ENCODE measurements at regions not wholly inside any gene's neighbourhood (a gene's known extent, or its start where the extent isn't known, plus 50 kb on each side); places are given as distances from the start of the nearest gene placed in this dataset.

DNA sequence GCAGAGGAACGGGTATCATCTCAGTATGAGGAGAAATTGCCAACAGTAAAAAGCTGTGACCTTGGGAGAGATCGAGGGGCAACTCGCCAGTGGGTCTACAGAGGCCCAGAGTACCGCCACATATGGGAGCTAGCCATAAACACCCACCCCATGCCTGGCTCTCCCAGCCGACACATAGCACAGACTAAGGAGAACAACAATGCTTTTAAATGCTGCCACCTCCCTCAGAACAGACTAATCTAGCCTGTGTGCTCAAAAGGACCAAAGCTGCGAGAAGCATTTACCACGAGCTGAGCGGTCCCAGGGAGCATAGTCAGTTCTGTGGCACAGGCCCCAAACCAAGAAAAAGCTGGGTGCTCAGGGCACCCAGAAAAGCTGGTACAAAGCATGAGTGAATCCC, 73.3 kb downstream of the LSM5 start:
- TF ChIP-seq POLR2AphosphoS5 (IDR thresholded peaks at IDR 0.05; ENCODE audit: low read depth, low read length) (no peak), MXI1 (IDR thresholded peaks at IDR 0.05; ENCODE audit: low read depth, low read length) (no peak), JUND (IDR thresholded peaks at IDR 0.05) (no peak), EP300 (IDR thresholded peaks at IDR 0.05; ENCODE audit: borderline replicate concordance in 1 of 2, low read depth in 1 of 2, low read length in 1 of 2) (no peak), USF2 (IDR thresholded peaks at IDR 0.05; ENCODE audit: borderline replicate concordance, low read depth, low read length) (no peak), RFX5 (IDR thresholded peaks at IDR 0.05; ENCODE audit: low read length) (no peak), RCOR1 (IDR thresholded peaks at IDR 0.05; ENCODE audit: low read length) (no peak), GATA2 (CRISPR knock-in tag; IDR thresholded peaks at IDR 0.05) (no peak), REST (IDR thresholded peaks at IDR 0.05; ENCODE audit: low read depth, low read length) (no peak), EZH2phosphoT487 (IDR thresholded peaks at IDR 0.05; ENCODE audit: borderline replicate concordance, low read depth) (no peak), GABPA (IDR thresholded peaks at IDR 0.05; ENCODE audit: low read depth) (no peak), SIN3A (IDR thresholded peaks at IDR 0.05; ENCODE audit: borderline replicate concordance, low read depth, low read length) (no peak)
- TF ChIP-seq, protein P1, sequence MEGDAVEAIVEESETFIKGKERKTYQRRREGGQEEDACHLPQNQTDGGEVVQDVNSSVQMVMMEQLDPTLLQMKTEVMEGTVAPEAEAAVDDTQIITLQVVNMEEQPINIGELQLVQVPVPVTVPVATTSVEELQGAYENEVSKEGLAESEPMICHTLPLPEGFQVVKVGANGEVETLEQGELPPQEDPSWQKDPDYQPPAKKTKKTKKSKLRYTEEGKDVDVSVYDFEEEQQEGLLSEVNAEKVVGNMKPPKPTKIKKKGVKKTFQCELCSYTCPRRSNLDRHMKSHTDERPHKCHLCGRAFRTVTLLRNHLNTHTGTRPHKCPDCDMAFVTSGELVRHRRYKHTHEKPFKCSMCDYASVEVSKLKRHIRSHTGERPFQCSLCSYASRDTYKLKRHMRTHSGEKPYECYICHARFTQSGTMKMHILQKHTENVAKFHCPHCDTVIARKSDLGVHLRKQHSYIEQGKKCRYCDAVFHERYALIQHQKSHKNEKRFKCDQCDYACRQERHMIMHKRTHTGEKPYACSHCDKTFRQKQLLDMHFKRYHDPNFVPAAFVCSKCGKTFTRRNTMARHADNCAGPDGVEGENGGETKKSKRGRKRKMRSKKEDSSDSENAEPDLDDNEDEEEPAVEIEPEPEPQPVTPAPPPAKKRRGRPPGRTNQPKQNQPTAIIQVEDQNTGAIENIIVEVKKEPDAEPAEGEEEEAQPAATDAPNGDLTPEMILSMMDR (IDR thresholded peaks at IDR 0.05) = no peak

Measured in SK-N-SH (cell line).